Liver (tissue), 8 donors: ENCODE measurements at regions not wholly inside any gene's neighbourhood (a gene's known extent, or its start where the extent isn't known, plus 50 kb on each side); places are given as distances from the start of the nearest gene placed in this dataset.

Source experiments
- DNase-seq: peaks from one replicate; pipeline ENCODE4 v3.0.0-alpha.2; 2017; ENCODE audit warnings: low spot score
- H3K27ac ChIP-seq, 2 donors: one replicate each; pipeline ENCODE4 v1.7.0; 2013; ENCODE audit warnings: inconsistent platforms in 2 of 2, low read length in 2 of 2, control low read depth in 1 of 2, low read depth in 1 of 2, mild to moderate bottlenecking in 1 of 2
- H3K27me3 ChIP-seq, 4 donors: one replicate each; pipeline versions ENCODE4 v1.6.1 to v1.7.0; 2013; ENCODE audit warnings: low read length in 3 of 4, inconsistent platforms in 1 of 4, mild to moderate bottlenecking in 1 of 4, moderate library complexity in 1 of 4; ENCODE audit not compliant: control insufficient read depth in 4 of 4, insufficient read depth in 4 of 4
- H3K36me3 ChIP-seq, 4 donors: one replicate each; pipeline versions ENCODE4 v1.6.1 to v1.7.0; 2013; ENCODE audit warnings: low read length in 3 of 4, mild to moderate bottlenecking in 3 of 4, low read depth in 1 of 4, moderate library complexity in 1 of 4; ENCODE audit not compliant: control insufficient read depth in 4 of 4, insufficient read depth in 3 of 4
- H3K4me1 ChIP-seq, 4 donors: one replicate each; pipeline versions ENCODE4 v1.6.1 to v1.7.0; 2013; ENCODE audit warnings: low read length in 3 of 4, mild to moderate bottlenecking in 3 of 4, moderate library complexity in 1 of 4; ENCODE audit not compliant: control insufficient read depth in 4 of 4, insufficient read depth in 4 of 4
- H3K4me3 ChIP-seq, 3 donors: one replicate each; pipeline versions ENCODE4 v1.6.1 to v1.7.0; 2013; ENCODE audit warnings: low read length in 3 of 3, control low read depth in 1 of 3, low read depth in 1 of 3, mild to moderate bottlenecking in 1 of 3
- H3K9ac ChIP-seq, 2 donors: one replicate each; pipeline ENCODE4 v1.7.0; 2013; ENCODE audit warnings: low read length in 2 of 2, mild to moderate bottlenecking in 2 of 2, moderate library complexity in 2 of 2, control low read depth in 1 of 2, low read depth in 1 of 2
- H3K9me3 ChIP-seq, 4 donors: one replicate each; pipeline versions ENCODE4 v1.6.1 to v1.7.0; 2013; ENCODE audit warnings: low read length in 3 of 4; ENCODE audit not compliant: control insufficient read depth in 4 of 4
- ATF3 ChIP-seq: IDR thresholded peaks from 2 replicates; pipeline ENCODE4 v1.6.1; 2016; ENCODE audit warnings: antibody characterized with exemption
- EGR1 ChIP-seq, 2 donors: IDR thresholded peaks; 2 replicates each; pipeline ENCODE4 v1.6.1; 2016 to 2018; ENCODE audit warnings: antibody characterized with exemption in 2 of 2, low read depth in 2 of 2
- FOXA1 ChIP-seq: IDR thresholded peaks from 2 replicates; pipeline ENCODE4 v1.6.1; 2016; ENCODE audit warnings: antibody characterized with exemption
- FOXA2 ChIP-seq: IDR thresholded peaks from 2 replicates; pipeline ENCODE4 v1.6.1; 2016; ENCODE audit warnings: antibody characterized with exemption
- GABPA ChIP-seq, 2 donors: IDR thresholded peaks in 1 of 2; conservative IDR thresholded peaks in 1 of 2; 2 replicates each; pipeline ENCODE4 v1.6.1; 2016; ENCODE audit warnings: antibody characterized with exemption in 2 of 2, mild to moderate bottlenecking in 1 of 2, moderate library complexity in 1 of 2
- HNF4A ChIP-seq, 2 donors: conservative IDR thresholded peaks; 2 replicates each; pipeline ENCODE4 v1.6.1; 2016; ENCODE audit warnings: antibody characterized with exemption in 2 of 2, mild to moderate bottlenecking in 2 of 2
- HNF4G ChIP-seq: IDR thresholded peaks from 2 replicates; pipeline ENCODE4 v1.6.1; 2016; ENCODE audit warnings: antibody characterized with exemption
- JUND ChIP-seq, 2 donors: IDR thresholded peaks; 2 replicates each; pipeline ENCODE4 v1.6.1; 2016; ENCODE audit warnings: antibody characterized with exemption in 2 of 2
- MAX ChIP-seq: IDR thresholded peaks from 2 replicates; pipeline ENCODE4 v1.6.1; 2016; ENCODE audit warnings: antibody characterized with exemption
- NR2F2 ChIP-seq: IDR thresholded peaks from 2 replicates; pipeline ENCODE4 v1.6.1; 2016; ENCODE audit warnings: antibody characterized with exemption
- RAD21 ChIP-seq, 2 donors: IDR thresholded peaks; 2 replicates each; pipeline ENCODE4 v1.6.1; 2016; ENCODE audit warnings: antibody characterized with exemption in 2 of 2, mild to moderate bottlenecking in 2 of 2
- REST ChIP-seq: IDR thresholded peaks from 2 replicates; pipeline ENCODE4 v1.6.1; 2016; ENCODE audit warnings: antibody characterized with exemption, mild to moderate bottlenecking
- RXRA ChIP-seq, 2 donors: IDR thresholded peaks; 2 replicates each; pipeline ENCODE4 v1.6.1; 2017 to 2018; ENCODE audit warnings: antibody characterized with exemption in 2 of 2, mild to moderate bottlenecking in 1 of 2
- SP1 ChIP-seq: IDR thresholded peaks from 2 replicates; pipeline ENCODE4 v1.6.1; 2018; ENCODE audit warnings: antibody characterized with exemption, mild to moderate bottlenecking
- TAF1 ChIP-seq: conservative IDR thresholded peaks from 2 replicates; pipeline ENCODE4 v1.6.1; 2016; ENCODE audit warnings: antibody characterized with exemption, mild to moderate bottlenecking
- YY1 ChIP-seq: IDR thresholded peaks from 2 replicates; pipeline ENCODE4 v1.6.1; 2016; ENCODE audit warnings: antibody characterized with exemption, mild to moderate bottlenecking
- WGBS: extraction: QIAGEN DNeasy Blood & Tissue Kit; methylation state at CpG from one replicate; pipeline ENCODE4 v1.1.7; 2013; 5-methylcytosine and 5-hydroxymethylcytosine counted together
- TF ChIP-seq, protein P1 (sequence below): IDR thresholded peaks from 2 replicates; pipeline ENCODE4 v1.6.1; 2016; ENCODE audit warnings: antibody characterized with exemption
- TF ChIP-seq, protein P2 (sequence below): fragments of 150-350 bp; IDR thresholded peaks from 2 replicates; pipeline ENCODE4 v1.5.1; 2017; ENCODE audit warnings: improper control_type of control experiment, low read depth, low read length; ENCODE audit not compliant: missing input control
- donor health status: healthy.
- donor health status: healthy.
- donor health status: healthy.
- donor health status: healthy.
- donor health status: healthy.

DNA sequence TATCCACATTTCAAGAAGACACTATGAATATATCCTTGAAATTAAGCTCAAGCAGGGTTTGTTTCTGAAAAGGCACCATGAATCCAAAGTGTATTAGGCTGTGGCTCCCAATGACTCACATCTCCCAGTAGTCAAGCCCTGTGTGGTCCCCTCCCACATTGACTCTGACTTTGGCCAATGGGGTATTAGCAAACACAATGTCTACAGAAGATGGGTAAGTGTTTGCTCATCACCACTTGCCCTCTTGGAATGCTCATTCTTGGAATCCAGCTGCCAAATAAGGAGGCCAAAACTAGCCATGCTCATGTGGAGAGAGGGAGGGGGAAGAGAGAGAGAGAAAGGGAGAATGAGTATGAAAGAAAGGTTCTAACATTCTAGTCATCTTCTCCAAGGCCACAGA lies 490.0 kb downstream of the TXNL1 start (continued):
- no peak for TF ChIP-seq NR2F2
- no peak for TF ChIP-seq REST

GRCh38 chr18:56146565-56146964 lies 491.8 kb downstream of the TXNL1 start:
- Histone ChIP-seq H3K36me3 (no peaks in the 10 kb centered on the region), H3K27me3 (no peaks in the 10 kb centered on the region), H3K27ac (no peak overlapping the region), H3K4me3 (no peak overlapping the region), H3K9me3 (no peaks in the 10 kb centered on the region), H3K9ac (no peak overlapping the region), H3K4me1 (no peaks in the 10 kb centered on the region)
- no peak for TF ChIP-seq FOXA1
- TF ChIP-seq GABPA (IDR thresholded peaks at IDR 0.05 in 1 of 2, conservative IDR thresholded peaks at IDR 0.05 in 1 of 2), result no peak
- no peak for TF ChIP-seq HNF4A (conservative IDR thresholded peaks at IDR 0.05)
- no peak for TF ChIP-seq YY1
- TF ChIP-seq HNF4G, result no peak
- no peak for TF ChIP-seq RXRA (IDR thresholded peaks at IDR 0.05)
- no peak for TF ChIP-seq NR2F2
- TF ChIP-seq SP1, result no peak
- TF ChIP-seq TAF1, result no peak
- no peak for TF ChIP-seq REST
- TF ChIP-seq EGR1 (IDR thresholded peaks at IDR 0.05; ENCODE audit: low read depth in 2 of 2), result no peak
- no peak for TF ChIP-seq ATF3
- TF ChIP-seq JUND (IDR thresholded peaks at IDR 0.05), result no peak
- TF ChIP-seq RAD21 (IDR thresholded peaks at IDR 0.05), result no peak
- TF ChIP-seq, protein P1, sequence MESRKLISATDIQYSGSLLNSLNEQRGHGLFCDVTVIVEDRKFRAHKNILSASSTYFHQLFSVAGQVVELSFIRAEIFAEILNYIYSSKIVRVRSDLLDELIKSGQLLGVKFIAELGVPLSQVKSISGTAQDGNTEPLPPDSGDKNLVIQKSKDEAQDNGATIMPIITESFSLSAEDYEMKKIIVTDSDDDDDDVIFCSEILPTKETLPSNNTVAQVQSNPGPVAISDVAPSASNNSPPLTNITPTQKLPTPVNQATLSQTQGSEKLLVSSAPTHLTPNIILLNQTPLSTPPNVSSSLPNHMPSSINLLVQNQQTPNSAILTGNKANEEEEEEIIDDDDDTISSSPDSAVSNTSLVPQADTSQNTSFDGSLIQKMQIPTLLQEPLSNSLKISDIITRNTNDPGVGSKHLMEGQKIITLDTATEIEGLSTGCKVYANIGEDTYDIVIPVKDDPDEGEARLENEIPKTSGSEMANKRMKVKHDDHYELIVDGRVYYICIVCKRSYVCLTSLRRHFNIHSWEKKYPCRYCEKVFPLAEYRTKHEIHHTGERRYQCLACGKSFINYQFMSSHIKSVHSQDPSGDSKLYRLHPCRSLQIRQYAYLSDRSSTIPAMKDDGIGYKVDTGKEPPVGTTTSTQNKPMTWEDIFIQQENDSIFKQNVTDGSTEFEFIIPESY, result no peak
- TF ChIP-seq, protein P2, sequence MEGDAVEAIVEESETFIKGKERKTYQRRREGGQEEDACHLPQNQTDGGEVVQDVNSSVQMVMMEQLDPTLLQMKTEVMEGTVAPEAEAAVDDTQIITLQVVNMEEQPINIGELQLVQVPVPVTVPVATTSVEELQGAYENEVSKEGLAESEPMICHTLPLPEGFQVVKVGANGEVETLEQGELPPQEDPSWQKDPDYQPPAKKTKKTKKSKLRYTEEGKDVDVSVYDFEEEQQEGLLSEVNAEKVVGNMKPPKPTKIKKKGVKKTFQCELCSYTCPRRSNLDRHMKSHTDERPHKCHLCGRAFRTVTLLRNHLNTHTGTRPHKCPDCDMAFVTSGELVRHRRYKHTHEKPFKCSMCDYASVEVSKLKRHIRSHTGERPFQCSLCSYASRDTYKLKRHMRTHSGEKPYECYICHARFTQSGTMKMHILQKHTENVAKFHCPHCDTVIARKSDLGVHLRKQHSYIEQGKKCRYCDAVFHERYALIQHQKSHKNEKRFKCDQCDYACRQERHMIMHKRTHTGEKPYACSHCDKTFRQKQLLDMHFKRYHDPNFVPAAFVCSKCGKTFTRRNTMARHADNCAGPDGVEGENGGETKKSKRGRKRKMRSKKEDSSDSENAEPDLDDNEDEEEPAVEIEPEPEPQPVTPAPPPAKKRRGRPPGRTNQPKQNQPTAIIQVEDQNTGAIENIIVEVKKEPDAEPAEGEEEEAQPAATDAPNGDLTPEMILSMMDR, result no peak
- TF ChIP-seq FOXA2, result no peak
- no peak for TF ChIP-seq MAX
- DNase-seq, result no peak
- WGBS, result 71% methylated on average over 1 of the region's 1 CpG
